SK-N-SH treated with all-trans-retinoic acid at 6 μM for 48 hours (cell line): ENCODE measurements at regions not wholly inside any gene's neighbourhood (a gene's known extent, or its start where the extent isn't known, plus 50 kb on each side); places are given as distances from the start of the nearest gene placed in this dataset.

Experiments
- ARNTL ChIP-seq: fragments of 450-650 bp; formaldehyde crosslinking; IDR thresholded peaks from 2 replicates; pipeline ENCODE4 v1.5.0; 2020; ENCODE audit warnings: low read depth, mild to moderate bottlenecking, moderate library complexity, borderline replicate concordance
- GLIS3 ChIP-seq: fragments of 250-450 bp; sonication (Bioruptor Pico); IDR thresholded peaks from 2 replicates; pipeline ENCODE4 v1.5.0; 2020; ENCODE audit warnings: mild to moderate bottlenecking, moderate library complexity
- ISL1 ChIP-seq: fragments of 250-450 bp; sonication (Bioruptor Pico); IDR thresholded peaks from 2 replicates; pipeline ENCODE4 v2.1.2; 2022; ENCODE audit warnings: mild to moderate bottlenecking, moderate library complexity
- ZC3H10 ChIP-seq: fragments of 250-450 bp; sonication (Bioruptor Pico); IDR thresholded peaks from 2 replicates; pipeline ENCODE4 v1.5.1; 2021; ENCODE audit warnings: mild to moderate bottlenecking, moderate library complexity
- ZFP3 ChIP-seq: fragments of 250-450 bp; sonication (Bioruptor Pico); IDR thresholded peaks from 2 replicates; pipeline ENCODE4 v1.5.0; 2020; ENCODE audit warnings: mild to moderate bottlenecking, moderate library complexity
- ZFP30 ChIP-seq: fragments of 450-650 bp; formaldehyde crosslinking; IDR thresholded peaks from 2 replicates; pipeline ENCODE4 v1.5.0; 2022; ENCODE audit warnings: mild to moderate bottlenecking, moderate library complexity

- TF ChIP-seq ISL1 (CRISPR knock-in tag) = no peak
- TF ChIP-seq ZC3H10 (CRISPR knock-in tag) = no peak
- TF ChIP-seq ZFP3 (CRISPR knock-in tag) = no peak
- no peak for TF ChIP-seq GLIS3 (CRISPR knock-in tag)
- TF ChIP-seq ZFP30 (CRISPR knock-in tag) = no peak
- TF ChIP-seq ARNTL (CRISPR knock-in tag) = no peak
Measured at GRCh38 chr10:78672918-78673317, 395.8 kb upstream of the ZMIZ1 start.
